Gastroesophageal sphincter (tissue), 4 donors: ENCODE measurements at regions not wholly inside any gene's neighbourhood (a gene's known extent, or its start where the extent isn't known, plus 50 kb on each side); places are given as distances from the start of the nearest gene placed in this dataset.

Experiments used
- ATAC-seq: fragments of 150-250 bp; one replicate; pipeline ENCODE4 v1.9.1; 2016; ENCODE audit warnings: mild to moderate bottlenecking, moderate library complexity
- H3K27ac ChIP-seq, 4 donors: fragments of 200-600 bp; sonication (generic) in 3 of 4; 1 replicate in 3 of 4; 2 replicates in 1 of 4; pipeline ENCODE4 v1.5.1; 2016 to 2019
- H3K27me3 ChIP-seq: fragments of 200-600 bp; sonication (generic); one replicate; pipeline ENCODE4 v1.5.1; 2019
- H3K36me3 ChIP-seq, 2 donors: fragments of 200-600 bp; sonication (generic); one replicate each; pipeline ENCODE4 v1.5.1; 2019; ENCODE audit warnings: control low read depth in 1 of 2
- H3K4me1 ChIP-seq, 3 donors: fragments of 200-600 bp; sonication (generic); 1 replicate in 2 of 3; 2 replicates in 1 of 3; pipeline ENCODE4 v1.5.1; 2016 to 2019; ENCODE audit warnings: control low read depth in 2 of 3
- H3K4me3 ChIP-seq, 2 donors: fragments of 200-600 bp; sonication (generic); one replicate each; pipeline ENCODE4 v1.5.1; 2019; ENCODE audit warnings: mild to moderate bottlenecking in 1 of 2, moderate library complexity in 1 of 2
- H3K9me3 ChIP-seq, 3 donors: fragments of 200-600 bp; sonication (generic); one replicate each; pipeline ENCODE4 v1.5.1; 2017 to 2019; ENCODE audit warnings: control low read depth in 2 of 3
- EP300 ChIP-seq: sonication (generic); formaldehyde crosslinking; IDR thresholded peaks from one replicate; pipeline ENCODE4 v1.6.1; 2017; ENCODE audit warnings: antibody characterized with exemption, mild to moderate bottlenecking
- POLR2A ChIP-seq, 2 donors: fragments of 450-650 bp; IDR thresholded peaks; one replicate each; pipeline ENCODE4 v1.6.1; 2017; ENCODE audit warnings: antibody characterized with exemption in 2 of 2, mild to moderate bottlenecking in 2 of 2, moderate library complexity in 1 of 2
- POLR2AphosphoS5 ChIP-seq: sonication (generic); formaldehyde crosslinking; IDR thresholded peaks from one replicate; pipeline ENCODE4 v1.6.1; 2017; ENCODE audit warnings: antibody characterized with exemption
- WGBS, 2 donors: methylation state at CpG; one replicate each; pipeline ENCODE4 v1.1.5; 2018; ENCODE audit warnings: low coverage in 1 of 2; 5-methylcytosine and 5-hydroxymethylcytosine counted together
- TF ChIP-seq, protein P1 (sequence below), 4 experiments: fragments of 200-600 bp in 2 of 4; fragments of 450-650 bp in 2 of 4; sonication (generic) in 1 of 4; IDR thresholded peaks; one replicate each; pipeline ENCODE4 v1.5.1; 2017 to 2019; ENCODE audit warnings: antibody characterized with exemption in 4 of 4, mild to moderate bottlenecking in 2 of 4, moderate library complexity in 2 of 4

DNA sequence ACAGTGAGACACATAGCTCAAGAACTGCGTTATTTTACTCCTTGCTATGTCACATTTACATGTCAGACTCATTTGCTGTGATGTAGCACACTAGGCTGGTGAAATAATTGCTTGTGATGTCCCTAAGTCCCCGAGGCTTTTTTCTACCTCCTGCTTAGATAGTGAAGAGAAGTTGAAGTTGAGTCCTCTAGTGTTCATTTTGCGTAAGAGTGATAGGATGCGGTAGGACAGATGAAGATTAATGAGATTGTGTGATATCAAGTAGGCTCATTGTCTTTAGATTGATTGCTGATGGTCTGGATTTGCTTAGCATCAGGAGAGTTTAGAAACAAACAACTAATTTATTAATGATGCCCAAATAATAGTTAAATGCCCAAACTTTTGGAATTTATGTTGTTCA, 173.6 kb upstream of the NUDT6 start:
- Histone ChIP-seq H3K27me3 (no peaks in the 10 kb centered on the region), H3K27ac (no peak overlapping the region), H3K4me3 (no peak overlapping the region), H3K4me1 (no peaks in the 10 kb centered on the region), H3K36me3 (peaks cover 0 to 12% of the 10 kb centered on the region in 2 donors), H3K9me3 (no peaks in the 10 kb centered on the region)
- TF ChIP-seq, protein P1, sequence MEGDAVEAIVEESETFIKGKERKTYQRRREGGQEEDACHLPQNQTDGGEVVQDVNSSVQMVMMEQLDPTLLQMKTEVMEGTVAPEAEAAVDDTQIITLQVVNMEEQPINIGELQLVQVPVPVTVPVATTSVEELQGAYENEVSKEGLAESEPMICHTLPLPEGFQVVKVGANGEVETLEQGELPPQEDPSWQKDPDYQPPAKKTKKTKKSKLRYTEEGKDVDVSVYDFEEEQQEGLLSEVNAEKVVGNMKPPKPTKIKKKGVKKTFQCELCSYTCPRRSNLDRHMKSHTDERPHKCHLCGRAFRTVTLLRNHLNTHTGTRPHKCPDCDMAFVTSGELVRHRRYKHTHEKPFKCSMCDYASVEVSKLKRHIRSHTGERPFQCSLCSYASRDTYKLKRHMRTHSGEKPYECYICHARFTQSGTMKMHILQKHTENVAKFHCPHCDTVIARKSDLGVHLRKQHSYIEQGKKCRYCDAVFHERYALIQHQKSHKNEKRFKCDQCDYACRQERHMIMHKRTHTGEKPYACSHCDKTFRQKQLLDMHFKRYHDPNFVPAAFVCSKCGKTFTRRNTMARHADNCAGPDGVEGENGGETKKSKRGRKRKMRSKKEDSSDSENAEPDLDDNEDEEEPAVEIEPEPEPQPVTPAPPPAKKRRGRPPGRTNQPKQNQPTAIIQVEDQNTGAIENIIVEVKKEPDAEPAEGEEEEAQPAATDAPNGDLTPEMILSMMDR (IDR thresholded peaks at IDR 0.05) = no peak
- no peak for TF ChIP-seq POLR2AphosphoS5
- TF ChIP-seq POLR2A (IDR thresholded peaks at IDR 0.05) = no peak
- no peak for TF ChIP-seq EP300
- 87 to 88% methylated on average over 2 to 4 of the region's 4 CpGs for WGBS, 2 donors
- no peak for ATAC-seq

DNA sequence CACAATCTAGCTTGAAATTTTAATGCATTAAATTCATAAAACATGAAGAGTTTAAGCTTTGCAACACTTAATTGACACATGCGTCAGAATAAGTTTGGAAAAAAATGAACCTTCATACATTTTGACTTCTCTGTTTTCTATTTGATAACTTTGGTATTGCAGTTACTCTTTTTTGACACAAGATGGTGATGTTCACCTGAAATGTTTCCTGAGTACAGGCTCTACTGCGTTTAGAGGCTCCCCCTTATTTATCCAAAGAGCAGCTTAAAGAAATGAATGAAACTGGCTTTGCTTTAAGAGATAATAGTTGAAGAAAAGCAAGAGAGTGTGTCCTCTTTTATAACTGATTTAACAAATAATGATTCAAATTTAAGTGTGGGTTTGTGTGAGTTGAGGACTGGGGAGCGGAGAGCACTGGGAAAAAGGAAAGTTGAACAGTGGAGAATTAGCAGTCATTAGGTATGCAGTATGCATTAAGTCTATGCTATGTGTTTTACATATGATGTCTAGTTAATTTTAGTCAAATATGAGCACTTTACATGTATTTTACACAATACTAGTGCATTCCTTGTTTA, 180.6 kb upstream of the NUDT6 start:
- Histone ChIP-seq H3K4me1 (peaks cover 0 to 22% (median 0%) of the 10 kb centered on the region in 3 donors), H3K36me3 (no peaks in the 10 kb centered on the region), H3K27me3 (no peaks in the 10 kb centered on the region), H3K27ac (no peak overlapping the region), H3K9me3 (no peaks in the 10 kb centered on the region), H3K4me3 (no peak overlapping the region)
- TF ChIP-seq, protein P1 (IDR thresholded peaks at IDR 0.05) = peak; percentile 62 to 82 (median 78)
- TF ChIP-seq POLR2AphosphoS5 = no peak
- no peak for ATAC-seq
- WGBS, 2 donors = 45 to 53% methylated on average over 3 of the region's 3 CpGs

DNA sequence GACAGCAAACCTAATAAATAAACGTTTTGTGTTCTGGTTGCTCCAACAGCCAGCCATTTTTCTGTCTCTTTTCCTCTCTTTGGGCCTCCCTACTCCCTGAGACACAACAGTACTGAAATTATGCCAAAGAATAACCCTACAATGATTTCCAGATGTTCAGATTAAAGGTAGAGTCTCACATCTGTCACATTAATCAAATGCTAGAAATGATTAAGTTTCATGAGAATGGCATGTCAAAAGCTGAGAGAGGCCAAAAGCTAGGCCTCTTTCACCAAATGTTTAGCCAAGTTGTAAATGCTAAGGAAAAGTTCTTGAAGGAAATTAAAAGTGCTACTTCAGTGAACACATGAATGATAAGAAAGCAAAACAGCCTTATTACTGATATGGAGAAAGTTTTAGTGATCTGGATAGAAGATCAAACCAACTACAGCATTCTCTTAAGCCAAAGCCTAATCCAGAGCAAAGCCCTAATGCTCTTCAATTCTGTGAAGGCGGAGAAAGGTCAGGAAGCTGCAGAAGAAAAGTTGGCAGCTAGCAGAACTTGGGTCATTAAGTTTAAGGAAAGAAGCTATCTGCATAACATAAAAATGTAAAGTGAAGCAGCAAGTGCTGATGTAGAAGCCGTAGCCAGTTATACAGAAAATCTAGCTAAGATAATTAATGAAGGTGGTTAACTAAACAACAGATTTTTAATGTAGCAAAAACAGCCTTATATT, 182.1 kb upstream of the NUDT6 start:
- 56 to 83% methylated on average over 3 of the region's 3 CpGs for WGBS, 2 donors
- TF ChIP-seq EP300 = no peak
- TF ChIP-seq, protein P1 (IDR thresholded peaks at IDR 0.05) = no peak
- no peak for TF ChIP-seq POLR2AphosphoS5
- TF ChIP-seq POLR2A (IDR thresholded peaks at IDR 0.05) = no peak
- Histone ChIP-seq H3K36me3 (no peaks in the 10 kb centered on the region), H3K27ac (peak overlapping the region in 2 of 4 donors; percentile 27 to 35), H3K27me3 (no peaks in the 10 kb centered on the region), H3K9me3 (no peaks in the 10 kb centered on the region), H3K4me3 (no peak overlapping the region), H3K4me1 (peaks cover 0 to 25% (median 2%) of the 10 kb centered on the region in 3 donors)
- no peak for ATAC-seq

DNA sequence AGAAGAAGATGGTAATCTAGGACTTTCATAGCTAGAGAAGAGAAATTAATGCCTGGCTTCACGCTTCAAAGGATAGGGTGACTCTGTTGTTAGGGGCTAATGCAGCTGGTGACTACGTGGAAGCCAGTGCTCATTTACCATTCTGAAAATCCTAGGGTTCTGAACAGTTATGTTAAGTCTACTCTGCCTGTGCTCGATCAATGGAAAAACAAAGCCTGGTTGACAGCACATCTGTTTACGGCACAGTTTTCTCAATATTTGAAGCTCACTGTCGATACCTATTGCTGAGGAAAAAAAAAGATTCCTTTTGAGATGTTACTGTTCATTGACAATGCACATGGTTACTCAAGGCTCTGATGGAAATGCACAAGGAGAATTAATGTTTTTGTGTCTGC, 182.6 kb upstream of the NUDT6 start:
- TF ChIP-seq POLR2AphosphoS5 (no peak), EP300 (no peak), POLR2A (IDR thresholded peaks at IDR 0.05) (no peak)
- Histone ChIP-seq H3K27me3 (no peaks in the 10 kb centered on the region), H3K36me3 (no peaks in the 10 kb centered on the region), H3K27ac (peak overlapping the region in 2 of 4 donors; percentile 27 to 35), H3K4me3 (no peak overlapping the region), H3K9me3 (no peaks in the 10 kb centered on the region), H3K4me1 (peaks cover 0 to 31% (median 7%) of the 10 kb centered on the region in 3 donors)
- WGBS, 2 donors = 78 to 85% methylated on average over 4 to 5 of the region's 5 CpGs
- ATAC-seq = no peak

DNA sequence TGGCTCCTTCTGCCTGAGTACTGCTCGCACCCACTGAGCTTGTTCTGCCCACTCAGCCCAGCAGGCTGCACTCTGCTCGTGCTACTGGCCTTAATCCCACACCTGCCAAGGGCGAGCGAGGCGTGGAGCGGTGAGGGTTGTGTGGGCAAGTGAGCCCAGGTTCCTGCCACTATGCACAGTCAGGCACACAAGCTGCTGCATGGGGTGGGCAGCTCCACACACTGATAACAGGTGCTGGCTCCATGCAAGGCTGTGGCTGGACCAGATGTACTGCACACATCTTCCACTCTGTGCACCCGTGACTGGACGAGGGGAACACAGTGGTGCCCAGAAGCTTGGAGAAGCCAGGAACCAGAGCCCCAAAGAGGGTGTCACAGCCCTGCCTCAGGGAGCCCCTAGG, 184.3 kb upstream of the NUDT6 start:
- WGBS, 2 donors = no CpG with 5 or more reads among the region's 8 CpGs
- no peak overlapping the region for H3K27ac ChIP-seq
- ATAC-seq = no peak
- H3K27me3 ChIP-seq = no peaks in the 10 kb centered on the region
- no peaks in the 10 kb centered on the region for H3K9me3 ChIP-seq
- H3K4me1 ChIP-seq = peaks cover 0 to 43% (median 7%) of the 10 kb centered on the region in 3 donors
- TF ChIP-seq POLR2A (IDR thresholded peaks at IDR 0.05) = no peak
- TF ChIP-seq EP300 = no peak
- TF ChIP-seq, protein P1 (IDR thresholded peaks at IDR 0.05) = no peak
- no peak for TF ChIP-seq POLR2AphosphoS5
- H3K36me3 ChIP-seq = no peaks in the 10 kb centered on the region
- H3K4me3 ChIP-seq = no peak overlapping the region
